ENCODE measurements at regions not wholly inside any gene's neighbourhood (a gene's known extent, or its start where the extent isn't known, plus 50 kb on each side); places are given as distances from the start of the nearest gene placed in this dataset.
"Not testable (repeated sequence)": the region's sequence is repeated elsewhere in the genome, so short reads cannot be mapped to it uniquely, and the experiment has no call there.

GRCh38 chr11:37474889-37475288, 876.9 kb upstream of the RAG2 start:
- no peak for DNase-seq

GRCh38 chr11:37468344-37468743, 870.3 kb upstream of the RAG2 start:
- DNase-seq = no peak

GRCh38 chr11:37465221-37465620, 867.2 kb upstream of the RAG2 start:
- DNase-seq = no peak

- no peak for DNase-seq
These were observed 861.4 kb upstream of the RAG2 start for GRCh38 chr11:37459456-37459855.

- no peak for DNase-seq
These were observed 858.7 kb upstream of the RAG2 start for GRCh38 chr11:37456746-37457145.

GRCh38 chr11:37451903-37452302, 853.9 kb upstream of the RAG2 start:
- DNase-seq = no peak

GRCh38 chr11:37450613-37451012, 852.6 kb upstream of the RAG2 start:
- no peak for DNase-seq

- no peak for DNase-seq
These were observed 851.1 kb upstream of the RAG2 start for GRCh38 chr11:37449146-37449545.

GRCh38 chr11:37442576-37442975, 844.5 kb upstream of the RAG2 start:
- no peak for DNase-seq

- not testable (repeated sequence) for DNase-seq
These were observed 833.7 kb upstream of the RAG2 start for GRCh38 chr11:37431633-37432230.

- DNase-seq = not testable (repeated sequence)
These were observed 833.1 kb upstream of the RAG2 start for GRCh38 chr11:37430966-37431632.

- no peak for DNase-seq
These were observed 824.5 kb upstream of the RAG2 start for GRCh38 chr11:37422511-37422910.

GRCh38 chr11:37411289-37411688, 813.3 kb upstream of the RAG2 start:
- no peak for DNase-seq

- no peak for DNase-seq
These were observed 811.1 kb upstream of the RAG2 start for GRCh38 chr11:37409124-37409523.

- DNase-seq = no peak
These were observed 809.4 kb upstream of the RAG2 start for GRCh38 chr11:37407461-37407860.

- DNase-seq = no peak
These were observed 808.6 kb upstream of the RAG2 start for GRCh38 chr11:37406651-37407050.

- DNase-seq = no peak
These were observed 806.2 kb upstream of the RAG2 start for GRCh38 chr11:37404231-37404630.

GRCh38 chr11:37402663-37403062, 804.6 kb upstream of the RAG2 start:
- no peak for DNase-seq

- DNase-seq = no peak
These were observed 796.3 kb upstream of the RAG2 start for GRCh38 chr11:37394236-37394870.

GRCh38 chr11:37391615-37392014, 793.6 kb upstream of the RAG2 start:
- DNase-seq = no peak

GRCh38 chr11:37390576-37391083, 792.6 kb upstream of the RAG2 start:
- no peak for DNase-seq

GRCh38 chr11:37378958-37379357, 780.9 kb upstream of the RAG2 start:
- DNase-seq = no peak

GRCh38 chr11:37372667-37373066, 774.6 kb upstream of the RAG2 start:
- DNase-seq = no peak

- DNase-seq = no peak
These were observed 773.4 kb upstream of the RAG2 start for GRCh38 chr11:37371346-37371970.
